ENCODE measurements at regions not wholly inside any gene's neighbourhood (a gene's known extent, or its start where the extent isn't known, plus 50 kb on each side); places are given as distances from the start of the nearest gene placed in this dataset.

GRCh38 chr18:67265464-67266245, 250.9 kb downstream of the DSEL start:
- H3K27me3 ChIP-seq (ENCODE audit: control insufficient read depth in 1 of 2, insufficient read depth in 2 of 2, low read length in 2 of 2), result no peaks in the 10 kb centered on the region
- no peaks in the 10 kb centered on the region for H3K36me3 ChIP-seq (ENCODE audit: control insufficient read depth in 2 of 2, insufficient read depth in 2 of 2, low read length in 1 of 2)
- H3K27ac ChIP-seq (ENCODE audit: low read depth in 2 of 2, low read length in 1 of 2), result no peak overlapping the region
- H3K9me3 ChIP-seq (ENCODE audit: control insufficient read depth in 2 of 2, insufficient read depth in 1 of 2, low read depth in 1 of 2, low read length in 1 of 2), result peaks cover 0 to 2% of the 10 kb centered on the region in 2 donors
- H3K4me1 ChIP-seq (ENCODE audit: control insufficient read depth in 2 of 2, insufficient read depth in 2 of 2, low read length in 1 of 2), result no peaks in the 10 kb centered on the region
- no peak overlapping the region for H3K4me3 ChIP-seq (ENCODE audit: low read depth in 1 of 2, low read length in 2 of 2)
- WGBS, 2 donors, result 38 to 40% methylated on average over 5 of the region's 5 CpGs

GRCh38 chr18:67261931-67262552, 254.5 kb downstream of the DSEL start:
- H3K4me3 ChIP-seq (ENCODE audit: low read depth in 1 of 2, low read length in 2 of 2), result no peak overlapping the region
- H3K4me1 ChIP-seq (ENCODE audit: control insufficient read depth in 2 of 2, insufficient read depth in 2 of 2, low read length in 1 of 2), result no peaks in the 10 kb centered on the region
- H3K27ac ChIP-seq (ENCODE audit: low read depth in 2 of 2, low read length in 1 of 2), result no peak overlapping the region
- no peaks in the 10 kb centered on the region for H3K36me3 ChIP-seq (ENCODE audit: control insufficient read depth in 2 of 2, insufficient read depth in 2 of 2, low read length in 1 of 2)
- no peaks in the 10 kb centered on the region for H3K27me3 ChIP-seq (ENCODE audit: control insufficient read depth in 1 of 2, insufficient read depth in 2 of 2, low read length in 2 of 2)
- H3K9me3 ChIP-seq (ENCODE audit: control insufficient read depth in 2 of 2, insufficient read depth in 1 of 2, low read depth in 1 of 2, low read length in 1 of 2), result peaks cover 0 to 2% of the 10 kb centered on the region in 2 donors
- 47 to 62% methylated on average over 3 of the region's 3 CpGs for WGBS, 2 donors

- no peaks in the 10 kb centered on the region for H3K27me3 ChIP-seq (ENCODE audit: control insufficient read depth in 1 of 2, insufficient read depth in 2 of 2, low read length in 2 of 2)
Measured at GRCh38 chr18:67260841-67261240, 255.7 kb downstream of the DSEL start.

DNA sequence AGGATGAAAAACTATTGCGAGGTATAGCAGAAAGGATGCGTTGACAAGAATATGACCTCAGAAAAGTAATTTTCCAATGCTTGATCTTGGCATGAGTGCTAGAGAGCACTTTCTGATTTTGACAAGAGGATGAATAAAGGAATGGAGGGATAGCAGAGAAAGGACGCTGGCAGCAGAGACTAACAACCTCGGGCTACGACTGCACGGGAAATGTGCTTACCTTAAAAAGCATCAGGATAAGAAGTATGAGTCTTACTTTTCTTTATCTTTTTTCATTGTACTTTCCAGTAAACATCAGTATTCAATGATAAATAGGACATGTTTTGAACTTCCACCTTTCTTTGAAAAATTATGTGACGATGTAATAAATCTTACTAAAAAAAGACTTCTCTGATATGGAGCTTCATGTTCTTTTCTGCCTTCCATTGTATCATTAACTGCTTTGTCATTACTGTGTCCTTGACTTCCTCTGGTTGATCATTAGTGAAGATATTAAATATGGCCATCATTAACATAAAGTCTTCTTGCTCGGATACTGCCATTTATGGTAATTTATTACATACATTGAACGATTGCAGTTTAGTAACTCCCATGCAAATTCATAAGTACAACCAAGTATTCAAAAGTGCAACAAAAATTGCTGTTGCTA, 265.6 kb downstream of the DSEL start:
- no peak overlapping the region for H3K4me3 ChIP-seq (ENCODE audit: low read depth in 1 of 2, low read length in 2 of 2)
- H3K27ac ChIP-seq (ENCODE audit: low read depth in 2 of 2, low read length in 1 of 2), result no peak overlapping the region
- H3K27me3 ChIP-seq (ENCODE audit: control insufficient read depth in 1 of 2, insufficient read depth in 2 of 2, low read length in 2 of 2), result no peaks in the 10 kb centered on the region
- no peaks in the 10 kb centered on the region for H3K9me3 ChIP-seq (ENCODE audit: control insufficient read depth in 2 of 2, insufficient read depth in 1 of 2, low read depth in 1 of 2, low read length in 1 of 2)
- H3K36me3 ChIP-seq (ENCODE audit: control insufficient read depth in 2 of 2, insufficient read depth in 2 of 2, low read length in 1 of 2), result no peaks in the 10 kb centered on the region
- H3K4me1 ChIP-seq (ENCODE audit: control insufficient read depth in 2 of 2, insufficient read depth in 2 of 2, low read length in 1 of 2), result no peaks in the 10 kb centered on the region
- WGBS, 2 donors, result 84 to 92% methylated on average over 9 of the region's 9 CpGs

More at GRCh38 chr18:67260841-67261240, 255.7 kb downstream of the DSEL start:
- peaks cover 0 to 2% of the 10 kb centered on the region in 2 donors for H3K9me3 ChIP-seq (ENCODE audit: control insufficient read depth in 2 of 2, insufficient read depth in 1 of 2, low read depth in 1 of 2, low read length in 1 of 2)
- H3K36me3 ChIP-seq (ENCODE audit: control insufficient read depth in 2 of 2, insufficient read depth in 2 of 2, low read length in 1 of 2), result no peaks in the 10 kb centered on the region
- no peaks in the 10 kb centered on the region for H3K4me1 ChIP-seq (ENCODE audit: control insufficient read depth in 2 of 2, insufficient read depth in 2 of 2, low read length in 1 of 2)
- no peak overlapping the region for H3K27ac ChIP-seq (ENCODE audit: low read depth in 2 of 2, low read length in 1 of 2)
- H3K4me3 ChIP-seq (ENCODE audit: low read depth in 1 of 2, low read length in 2 of 2), result no peak overlapping the region
- 75 to 82% methylated on average over 5 of the region's 5 CpGs for WGBS, 2 donors

- H3K27ac ChIP-seq (ENCODE audit: low read depth in 2 of 2, low read length in 1 of 2), result no peak overlapping the region
- H3K4me1 ChIP-seq (ENCODE audit: control insufficient read depth in 2 of 2, insufficient read depth in 2 of 2, low read length in 1 of 2), result no peaks in the 10 kb centered on the region
- H3K27me3 ChIP-seq (ENCODE audit: control insufficient read depth in 1 of 2, insufficient read depth in 2 of 2, low read length in 2 of 2), result no peaks in the 10 kb centered on the region
- no peaks in the 10 kb centered on the region for H3K36me3 ChIP-seq (ENCODE audit: control insufficient read depth in 2 of 2, insufficient read depth in 2 of 2, low read length in 1 of 2)
- H3K4me3 ChIP-seq (ENCODE audit: low read depth in 1 of 2, low read length in 2 of 2), result peak overlapping the region in 1 of 2 donors; percentile 7
- WGBS, 2 donors, result 14 to 18% methylated on average over 3 of the region's 3 CpGs
- H3K9me3 ChIP-seq (ENCODE audit: control insufficient read depth in 2 of 2, insufficient read depth in 1 of 2, low read depth in 1 of 2, low read length in 1 of 2), result no peaks in the 10 kb centered on the region
Measured at GRCh38 chr18:67243799-67244587, 272.5 kb downstream of the DSEL start.

- Histone ChIP-seq H3K9me3 (ENCODE audit: control insufficient read depth in 2 of 2, insufficient read depth in 1 of 2, low read depth in 1 of 2, low read length in 1 of 2) (no peaks in the 10 kb centered on the region), H3K36me3 (ENCODE audit: control insufficient read depth in 2 of 2, insufficient read depth in 2 of 2, low read length in 1 of 2) (no peaks in the 10 kb centered on the region), H3K27ac (ENCODE audit: low read depth in 2 of 2, low read length in 1 of 2) (no peak overlapping the region), H3K27me3 (ENCODE audit: control insufficient read depth in 1 of 2, insufficient read depth in 2 of 2, low read length in 2 of 2) (no peaks in the 10 kb centered on the region), H3K4me1 (ENCODE audit: control insufficient read depth in 2 of 2, insufficient read depth in 2 of 2, low read length in 1 of 2) (no peaks in the 10 kb centered on the region), H3K4me3 (ENCODE audit: low read depth in 1 of 2, low read length in 2 of 2) (no peak overlapping the region)
- WGBS, 2 donors, result 95 to 96% methylated on average over 3 of the region's 3 CpGs
Measured at GRCh38 chr18:67242001-67242400, 274.5 kb downstream of the DSEL start.

DNA sequence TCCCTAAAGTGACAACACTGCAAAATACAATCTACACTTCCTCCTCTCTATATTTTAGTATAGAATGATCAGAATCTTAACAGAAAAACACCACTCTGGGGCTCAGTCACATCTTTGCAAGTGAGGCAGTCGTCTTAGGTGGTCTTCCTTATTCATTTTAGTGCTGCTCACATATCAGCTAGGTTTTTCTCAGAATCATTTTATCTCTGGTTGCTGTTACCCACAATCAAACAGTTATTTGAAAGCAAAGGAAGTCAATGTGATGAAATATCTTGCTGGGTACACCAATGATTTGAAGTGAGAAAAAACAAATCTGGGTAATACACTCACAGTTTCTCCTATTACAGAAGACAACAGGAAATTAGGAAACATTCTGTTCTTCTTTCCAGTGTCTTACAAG, 275.2 kb downstream of the DSEL start:
- Histone ChIP-seq H3K4me3 (ENCODE audit: low read depth in 1 of 2, low read length in 2 of 2) (no peak overlapping the region), H3K27ac (ENCODE audit: low read depth in 2 of 2, low read length in 1 of 2) (no peak overlapping the region), H3K9me3 (ENCODE audit: control insufficient read depth in 2 of 2, insufficient read depth in 1 of 2, low read depth in 1 of 2, low read length in 1 of 2) (no peaks in the 10 kb centered on the region), H3K27me3 (ENCODE audit: control insufficient read depth in 1 of 2, insufficient read depth in 2 of 2, low read length in 2 of 2) (no peaks in the 10 kb centered on the region), H3K4me1 (ENCODE audit: control insufficient read depth in 2 of 2, insufficient read depth in 2 of 2, low read length in 1 of 2) (no peaks in the 10 kb centered on the region), H3K36me3 (ENCODE audit: control insufficient read depth in 2 of 2, insufficient read depth in 2 of 2, low read length in 1 of 2) (no peaks in the 10 kb centered on the region)
- WGBS, 2 donors, result 65 to 72% methylated on average over 1 of the region's 1 CpG

- no peak overlapping the region for H3K4me3 ChIP-seq (ENCODE audit: low read depth in 1 of 2, low read length in 2 of 2)
- no peak overlapping the region for H3K27ac ChIP-seq (ENCODE audit: low read depth in 2 of 2, low read length in 1 of 2)
- 85 to 90% methylated on average over 7 of the region's 7 CpGs for WGBS, 2 donors
- no peaks in the 10 kb centered on the region for H3K9me3 ChIP-seq (ENCODE audit: control insufficient read depth in 2 of 2, insufficient read depth in 1 of 2, low read depth in 1 of 2, low read length in 1 of 2)
- H3K4me1 ChIP-seq (ENCODE audit: control insufficient read depth in 2 of 2, insufficient read depth in 2 of 2, low read length in 1 of 2), result no peaks in the 10 kb centered on the region
- no peaks in the 10 kb centered on the region for H3K27me3 ChIP-seq (ENCODE audit: control insufficient read depth in 1 of 2, insufficient read depth in 2 of 2, low read length in 2 of 2)
- no peaks in the 10 kb centered on the region for H3K36me3 ChIP-seq (ENCODE audit: control insufficient read depth in 2 of 2, insufficient read depth in 2 of 2, low read length in 1 of 2)
Measured at GRCh38 chr18:67239826-67240225, 276.7 kb downstream of the DSEL start.

DNA sequence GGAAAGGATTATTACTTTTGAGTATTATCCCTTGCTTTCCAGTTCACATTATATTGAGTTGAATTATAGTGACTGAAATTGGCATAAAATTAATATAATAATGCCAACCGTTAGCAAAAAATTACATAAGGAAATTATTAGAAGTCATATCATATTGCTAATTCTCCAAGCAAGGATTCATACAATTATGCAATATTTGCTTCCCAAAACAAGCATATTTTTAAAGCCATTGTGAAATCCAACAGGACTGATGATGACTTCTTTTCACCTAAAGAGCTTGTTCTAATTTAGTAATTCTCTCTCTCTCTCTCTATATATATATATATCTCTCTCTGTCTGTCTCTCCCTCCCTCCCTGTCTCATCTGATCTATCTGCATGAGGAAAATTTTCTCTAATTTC, 283.5 kb downstream of the DSEL start:
- WGBS, 2 donors, result 54 to 65% methylated on average over 1 of the region's 1 CpG
- H3K4me3 ChIP-seq (ENCODE audit: low read depth in 1 of 2, low read length in 2 of 2), result no peak overlapping the region

More for the DNA sequence above, 283.5 kb downstream of the DSEL start:
- Histone ChIP-seq H3K4me1 (ENCODE audit: control insufficient read depth in 2 of 2, insufficient read depth in 2 of 2, low read length in 1 of 2) (no peaks in the 10 kb centered on the region), H3K36me3 (ENCODE audit: control insufficient read depth in 2 of 2, insufficient read depth in 2 of 2, low read length in 1 of 2) (no peaks in the 10 kb centered on the region), H3K9me3 (ENCODE audit: control insufficient read depth in 2 of 2, insufficient read depth in 1 of 2, low read depth in 1 of 2, low read length in 1 of 2) (no peaks in the 10 kb centered on the region), H3K27me3 (ENCODE audit: control insufficient read depth in 1 of 2, insufficient read depth in 2 of 2, low read length in 2 of 2) (no peaks in the 10 kb centered on the region), H3K27ac (ENCODE audit: low read depth in 2 of 2, low read length in 1 of 2) (no peak overlapping the region)

All from esophagus (tissue), 2 donors.